ENCODE measurements at regions not wholly inside any gene's neighbourhood (a gene's known extent, or its start where the extent isn't known, plus 50 kb on each side); places are given as distances from the start of the nearest gene placed in this dataset.
"Not testable (repeated sequence)": the region's sequence is repeated elsewhere in the genome, so short reads cannot be mapped to it uniquely, and the experiment has no call there.

DNA sequence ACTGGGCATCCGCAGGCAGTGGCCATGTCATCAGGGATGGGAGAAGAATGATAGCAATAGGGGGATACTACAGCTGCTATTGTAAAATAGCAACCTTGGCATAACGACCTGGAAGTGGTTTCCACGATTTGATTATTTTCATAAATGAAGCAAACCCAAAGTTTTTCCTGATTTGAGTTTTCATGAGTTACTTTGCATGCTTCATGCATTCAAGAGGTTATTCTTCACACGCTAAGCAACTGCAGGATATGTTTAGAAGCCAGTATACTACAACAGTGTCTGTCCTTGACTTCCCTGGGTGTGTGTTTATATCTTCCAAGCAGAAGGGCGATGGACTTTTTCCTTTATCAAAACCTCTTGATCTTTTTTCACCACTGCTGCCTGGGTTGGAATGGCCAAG lies 281.1 kb upstream of the DUSP10 start:
- DNase-seq = no peak

DNA sequence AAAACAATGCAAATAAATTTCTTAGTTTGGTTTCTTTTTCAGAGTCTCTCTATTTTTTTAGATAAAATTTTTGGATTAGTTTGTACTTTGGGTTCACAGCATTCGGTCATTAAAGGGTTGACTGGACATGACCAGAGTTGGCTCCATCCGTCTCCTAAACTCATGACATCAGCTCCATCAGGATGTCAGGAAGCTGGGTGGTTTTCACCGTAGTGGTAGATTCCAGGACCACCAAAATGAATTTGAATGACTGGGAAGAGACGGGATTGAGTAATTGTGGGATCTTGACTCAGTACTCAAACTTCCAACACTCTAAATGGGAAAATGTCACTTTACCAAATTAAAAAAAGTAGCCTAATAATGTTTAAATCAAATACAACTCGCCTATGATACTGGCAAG lies 279.2 kb upstream of the DUSP10 start:
- DNase-seq = no peak

DNA sequence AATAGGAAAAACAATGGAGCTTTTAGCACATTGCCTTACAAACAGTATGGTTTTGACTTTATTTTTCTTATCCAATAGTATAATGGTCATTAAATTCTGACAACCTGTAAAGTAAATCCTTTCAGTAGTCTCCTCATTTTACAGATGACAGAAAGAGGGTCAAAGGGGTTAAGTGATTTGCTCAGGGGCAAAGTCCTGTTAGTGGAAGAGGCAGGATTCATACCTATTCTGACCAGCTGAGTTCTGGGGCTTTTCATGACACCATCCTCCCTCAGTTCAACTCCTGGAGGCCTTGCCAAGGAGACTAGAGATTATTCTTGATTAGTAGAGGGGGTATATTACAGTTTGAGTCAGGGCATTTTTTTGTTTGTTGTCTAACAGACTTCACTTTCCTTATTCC lies 278.7 kb upstream of the DUSP10 start:
- DNase-seq = no peak

DNA sequence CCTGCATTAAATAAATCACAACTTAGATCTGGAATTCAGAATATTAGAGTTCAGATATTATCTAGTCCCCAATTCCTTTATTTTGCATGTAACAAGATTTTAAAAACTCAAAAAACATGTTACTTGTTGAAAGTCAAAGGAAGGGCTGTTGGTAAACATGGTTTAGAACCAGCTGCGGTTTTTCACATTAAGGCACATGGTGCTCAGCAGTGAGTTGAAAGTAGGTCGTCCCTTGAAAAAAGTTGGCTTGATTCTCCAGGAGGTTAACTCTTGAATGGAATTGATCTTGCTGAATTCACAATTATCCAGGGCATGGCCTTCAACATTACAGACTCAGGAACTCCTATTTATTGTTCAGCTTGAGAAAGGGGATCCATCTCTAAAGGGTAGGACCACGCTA lies 277.1 kb upstream of the DUSP10 start:
- no peak for DNase-seq

DNA sequence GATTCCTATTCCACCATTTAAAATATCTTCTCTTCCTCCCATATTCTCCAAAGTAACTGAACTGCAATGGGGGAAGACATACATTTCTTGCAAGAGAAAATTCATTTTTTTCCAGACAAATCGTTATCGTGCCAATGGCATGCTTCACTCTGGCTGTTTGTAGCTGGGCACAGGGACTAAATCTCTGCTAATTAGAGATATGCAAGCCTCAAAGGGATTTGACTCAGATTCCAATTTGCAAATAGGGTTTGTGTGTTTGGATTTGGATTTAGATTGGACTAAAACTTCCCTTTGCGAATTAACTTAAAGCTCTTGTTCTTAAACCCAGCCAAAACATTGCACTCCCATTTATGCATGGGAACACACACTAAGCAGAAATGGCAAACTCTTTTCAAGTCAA lies 276.2 kb upstream of the DUSP10 start:
- no peak for DNase-seq

DNA sequence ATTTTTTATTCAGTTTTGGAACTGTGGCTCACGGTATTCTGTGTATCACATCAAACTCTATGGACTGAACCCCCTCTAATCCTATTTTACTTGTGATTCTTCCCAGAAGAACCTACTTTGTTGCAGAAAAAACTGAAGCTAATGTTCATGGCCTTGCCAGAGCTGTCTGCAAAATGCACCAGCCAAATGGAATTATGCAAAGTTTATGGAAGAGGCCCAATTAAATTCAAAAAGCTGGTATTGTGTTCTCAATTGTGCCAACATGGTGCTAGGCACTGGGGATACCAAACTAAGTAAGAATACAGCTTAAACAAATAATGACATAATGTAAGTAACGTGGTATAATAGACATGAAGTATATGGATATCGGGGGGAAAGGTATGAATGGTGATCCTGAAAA lies 273.8 kb upstream of the DUSP10 start:
- no peak for DNase-seq

DNA sequence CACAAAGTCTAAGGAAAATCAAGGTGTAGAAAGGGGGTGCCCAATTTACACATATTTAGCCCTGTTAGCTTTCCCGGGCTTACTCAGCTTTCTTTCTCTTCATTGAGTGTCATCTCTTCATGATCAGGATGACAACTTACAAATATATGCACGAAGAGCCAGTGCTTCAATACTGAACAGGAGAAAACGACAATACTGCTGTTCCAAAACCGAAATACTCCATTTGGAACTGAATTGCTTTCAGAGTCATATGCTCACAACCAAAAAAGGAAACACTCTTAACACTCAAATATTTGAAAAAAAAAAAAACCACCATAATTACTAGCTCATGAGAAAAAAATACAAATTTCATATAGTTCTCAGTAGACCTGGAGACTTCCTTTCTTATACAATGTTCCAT lies 272.1 kb upstream of the DUSP10 start:
- no peak for DNase-seq

DNA sequence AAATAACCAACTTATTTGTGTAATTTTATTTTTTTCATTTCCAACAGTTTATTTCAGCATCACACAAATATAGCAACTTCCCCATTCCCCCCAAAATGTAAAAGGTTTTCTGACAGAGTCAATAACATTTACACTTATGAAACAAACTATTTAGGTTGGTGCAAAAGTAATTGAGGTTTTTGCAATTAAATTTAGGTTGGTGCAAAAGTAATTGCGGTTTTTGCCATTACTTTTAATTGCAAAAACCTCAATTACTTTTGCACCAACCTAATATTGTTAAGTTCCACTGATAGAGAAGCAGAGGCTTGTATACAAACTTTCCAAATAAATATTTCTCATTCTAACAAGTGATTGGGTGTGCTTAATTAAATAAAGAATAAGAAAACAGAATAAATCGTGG lies 270.9 kb upstream of the DUSP10 start:
- no peak for DNase-seq

DNA sequence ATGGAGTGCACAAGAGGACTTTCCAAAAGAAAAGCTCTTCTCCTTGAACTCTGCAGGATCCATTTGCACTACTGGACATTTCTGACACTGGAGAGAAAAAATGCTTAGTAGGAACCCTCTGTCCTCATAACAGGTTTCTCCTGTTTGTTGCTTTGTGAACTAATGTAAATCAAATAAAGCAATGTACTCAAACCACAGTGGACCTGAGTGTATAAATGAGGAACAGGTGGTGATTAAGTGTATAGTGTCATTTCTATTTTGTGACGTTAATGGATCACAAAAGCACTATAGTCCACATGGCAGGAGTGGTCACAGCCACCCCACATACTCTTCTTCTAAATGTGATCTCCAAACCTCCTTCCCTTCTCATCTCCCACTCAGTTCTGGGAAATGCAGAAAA lies 268.4 kb upstream of the DUSP10 start:
- no peak for DNase-seq

DNA sequence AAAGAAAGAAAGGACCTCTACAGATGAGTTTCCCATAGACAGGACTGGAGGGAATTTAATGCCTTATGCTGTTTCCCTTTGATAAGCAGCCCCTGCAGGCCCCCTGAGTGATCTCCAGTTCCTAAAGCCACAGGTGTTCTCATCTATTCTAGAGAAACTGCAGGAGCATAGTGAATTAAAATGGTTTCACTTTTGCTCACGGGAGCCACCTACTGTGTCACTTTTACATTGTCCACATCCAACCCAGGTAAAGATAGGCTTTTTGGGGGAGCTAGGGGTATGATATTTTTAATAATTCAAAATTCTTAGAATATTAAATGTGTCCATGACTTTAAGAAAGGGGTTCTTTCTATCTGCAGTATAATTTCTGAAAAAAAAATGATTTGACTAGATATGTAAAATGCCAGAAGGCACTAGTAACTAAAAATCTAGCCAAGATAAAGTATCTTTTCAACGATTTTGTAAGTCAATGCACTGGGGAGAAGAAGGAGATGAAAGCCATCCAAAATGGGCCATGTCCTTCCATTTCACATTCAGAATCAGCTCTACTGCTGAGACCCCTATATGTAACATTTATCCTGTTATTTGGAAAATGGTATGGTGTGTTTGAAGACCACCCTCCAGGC lies 267.3 kb upstream of the DUSP10 start:
- peak in 1 of 2 experiments; percentile 24 for DNase-seq

DNA sequence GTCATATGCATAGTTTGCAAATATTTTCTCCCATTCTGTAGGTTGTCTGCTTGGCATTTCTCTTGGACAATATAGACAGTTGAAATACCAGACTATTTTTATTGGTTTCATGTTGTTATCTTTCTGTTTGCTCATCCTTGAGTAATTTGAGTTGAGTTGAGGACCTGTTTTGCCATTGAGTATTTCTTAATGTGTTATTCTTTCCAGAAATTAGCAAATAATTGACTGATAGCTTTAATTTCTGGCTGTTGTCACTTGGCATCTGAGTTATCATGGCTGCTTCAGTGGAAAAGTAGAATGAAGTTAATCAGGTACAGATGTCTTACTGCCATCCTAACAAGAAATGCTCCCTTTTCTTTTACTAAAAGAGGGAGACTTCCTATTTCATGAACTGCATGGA lies 264.8 kb upstream of the DUSP10 start:
- DNase-seq = no peak

DNA sequence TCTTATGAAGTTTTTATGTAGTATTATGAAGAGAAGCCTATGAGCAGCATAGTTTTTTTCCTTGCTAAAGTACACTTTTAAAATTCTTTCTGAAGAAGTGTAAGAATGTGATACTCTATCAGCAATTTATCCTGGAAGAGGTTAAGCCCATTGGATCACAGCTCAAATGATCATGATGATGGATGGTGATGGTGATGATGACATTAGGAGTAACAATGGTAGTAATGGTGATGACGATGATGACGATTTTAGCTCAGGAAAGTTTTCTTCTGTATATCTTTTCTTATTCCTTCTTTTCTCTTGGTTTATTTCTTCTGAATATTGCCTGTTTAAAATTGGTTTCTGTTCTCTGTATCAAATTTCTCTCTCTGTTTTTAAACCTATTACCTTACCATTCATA lies 262.9 kb upstream of the DUSP10 start:
- no peak for DNase-seq

DNA sequence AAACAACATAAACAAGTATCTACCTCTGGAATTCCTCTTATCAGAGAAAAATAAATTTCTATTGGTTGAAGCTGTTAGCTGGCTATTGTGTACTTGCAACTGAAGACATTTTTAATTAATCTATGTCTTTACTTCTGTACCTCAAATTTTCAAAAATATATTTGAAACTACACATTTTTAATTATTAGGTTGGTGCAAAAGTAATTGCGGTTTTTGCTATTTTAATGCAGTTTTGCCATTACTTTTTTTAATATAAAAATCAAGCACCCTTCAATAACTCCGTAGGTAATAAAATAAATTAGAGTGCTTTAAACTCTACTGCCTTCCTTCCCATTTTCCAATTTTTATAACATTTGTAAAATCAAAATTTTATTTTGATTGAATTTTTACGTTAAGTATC lies 262.1 kb upstream of the DUSP10 start:
- no peak for DNase-seq

DNA sequence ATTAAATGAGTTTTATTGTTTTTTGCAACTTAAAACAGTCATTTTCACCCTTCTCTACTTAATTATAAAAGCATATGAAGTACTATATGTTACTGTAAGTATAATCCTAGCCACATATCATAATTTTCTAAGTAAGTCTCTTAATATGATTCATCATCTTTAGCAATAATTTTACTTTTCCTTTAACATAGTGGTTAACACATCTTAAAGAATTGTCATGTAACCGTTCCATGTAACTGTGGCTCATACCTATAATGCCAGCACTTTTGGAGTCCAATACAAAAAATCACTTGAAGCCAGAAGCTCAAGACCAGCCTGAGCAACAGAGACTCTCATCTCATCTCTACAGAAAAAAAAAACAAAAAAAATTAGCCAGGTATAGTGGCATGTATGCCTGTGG lies 260.6 kb upstream of the DUSP10 start:
- DNase-seq = no peak

DNA sequence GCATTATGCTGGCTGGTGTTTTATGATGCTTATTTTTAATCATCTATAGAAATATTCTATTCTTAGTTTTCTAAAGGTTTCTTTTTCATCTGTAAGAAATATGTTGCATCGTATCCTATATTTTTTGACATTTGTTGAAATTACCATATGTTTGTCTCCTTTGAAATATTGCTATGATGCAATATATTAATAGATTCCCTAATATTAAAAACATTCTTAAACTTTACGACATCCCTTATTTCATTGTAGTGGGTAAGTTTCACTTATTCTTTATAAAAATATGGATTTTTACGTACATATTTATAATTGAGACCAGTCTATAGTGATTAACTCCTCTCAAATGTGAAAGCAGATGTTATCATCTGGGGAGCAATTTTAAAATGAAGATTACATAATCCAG lies 258.2 kb upstream of the DUSP10 start:
- DNase-seq = no peak

DNA sequence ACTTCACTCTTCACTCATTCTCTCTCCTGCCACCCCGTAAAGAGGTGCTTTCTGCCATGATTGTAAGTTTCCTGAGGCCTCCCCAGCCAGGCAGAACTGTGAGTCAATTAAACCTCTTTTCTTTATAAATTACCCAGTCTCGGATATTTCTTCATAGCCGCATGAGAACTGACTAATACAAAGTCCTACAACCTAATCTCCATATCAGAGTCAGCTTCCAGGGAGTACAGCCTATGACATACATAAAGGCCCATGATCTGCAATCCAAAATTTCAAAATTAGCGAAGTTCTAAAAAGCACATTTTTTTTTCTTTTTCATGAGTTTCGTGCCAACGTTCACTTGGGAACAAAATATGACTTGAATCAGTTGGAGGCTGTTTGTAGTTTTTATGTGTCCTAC lies 256.9 kb upstream of the DUSP10 start:
- DNase-seq = no peak

DNA sequence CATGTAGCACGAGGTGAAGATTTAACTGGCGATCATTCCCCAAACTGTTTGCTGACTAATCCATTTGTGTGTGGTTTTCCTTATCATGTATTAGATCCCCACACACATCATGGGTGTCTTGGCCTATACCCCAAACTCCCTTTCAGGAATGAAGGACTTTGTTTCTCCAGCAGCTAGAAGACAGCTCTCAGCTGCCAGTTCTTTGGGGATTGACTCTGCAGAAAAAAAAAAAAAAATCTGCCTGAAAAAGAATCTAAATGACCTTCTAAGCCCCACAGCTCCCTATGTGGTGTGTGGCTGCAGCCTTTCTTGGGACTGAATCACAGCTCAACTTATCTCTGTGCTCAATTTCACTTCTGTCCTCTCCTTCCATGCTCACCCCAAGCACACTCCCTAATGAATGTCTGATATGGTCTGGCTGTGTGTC lies 256.3 kb upstream of the DUSP10 start:
- DNase-seq = no peak

DNA sequence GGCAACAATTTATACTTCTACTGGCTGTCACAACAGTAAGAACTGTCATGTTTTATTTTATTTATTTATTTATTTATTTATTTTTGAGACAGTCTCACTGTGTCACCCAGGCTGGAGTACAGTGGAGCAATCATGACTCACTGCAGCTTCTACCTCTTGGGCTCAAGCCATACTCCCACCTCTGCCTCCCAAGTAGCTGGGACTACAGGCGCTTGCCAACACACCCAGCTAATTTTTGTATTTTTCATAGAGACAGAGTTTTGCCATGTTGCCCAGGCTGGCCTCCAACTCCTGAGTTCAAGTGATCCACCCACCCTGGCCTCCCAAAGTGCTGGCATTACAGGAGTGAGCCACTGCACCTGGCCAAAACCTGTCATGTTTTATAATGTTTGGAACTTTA lies 255.1 kb upstream of the DUSP10 start:
- DNase-seq = not testable (repeated sequence)

DNA sequence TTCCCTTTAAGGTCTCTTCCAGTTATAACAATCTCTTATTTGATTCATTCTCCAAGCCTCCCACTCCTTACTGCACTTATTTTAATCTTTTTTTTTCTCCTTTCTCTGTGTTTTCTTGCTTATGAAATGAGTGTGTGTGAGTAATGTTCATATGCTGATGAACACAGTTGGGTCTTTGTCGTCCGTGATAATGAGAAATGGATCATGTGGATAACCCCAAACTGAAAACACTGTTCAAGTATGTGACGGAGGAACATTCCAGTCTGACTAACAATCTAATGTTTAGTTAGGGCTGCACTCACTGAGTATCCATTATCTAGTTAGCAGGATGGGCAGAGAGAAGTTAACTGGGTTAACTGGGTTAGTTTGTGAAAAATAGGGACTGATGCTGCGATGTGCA lies 253.1 kb upstream of the DUSP10 start:
- DNase-seq = no peak

DNA sequence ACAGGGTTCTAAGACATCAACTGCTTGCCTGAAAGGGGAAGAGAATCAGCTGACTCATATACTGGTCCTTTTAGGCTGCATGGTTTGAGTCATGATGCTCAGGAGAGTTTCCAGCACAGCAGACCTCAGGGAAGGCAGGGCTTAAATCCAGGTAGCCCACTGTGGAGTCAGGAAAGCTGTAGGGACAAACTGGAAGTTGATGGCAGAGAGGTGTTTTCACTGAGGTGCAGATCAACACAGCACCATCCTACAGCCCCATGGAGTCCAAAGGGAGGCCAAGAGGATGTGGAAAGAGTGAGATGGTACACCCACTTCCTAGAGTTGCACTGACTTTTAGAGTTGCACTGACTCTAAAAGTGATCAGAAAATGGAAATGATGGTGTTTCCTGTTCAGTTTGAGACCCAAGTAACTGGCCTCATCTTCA lies 252.4 kb upstream of the DUSP10 start:
- DNase-seq = no peak

DNA sequence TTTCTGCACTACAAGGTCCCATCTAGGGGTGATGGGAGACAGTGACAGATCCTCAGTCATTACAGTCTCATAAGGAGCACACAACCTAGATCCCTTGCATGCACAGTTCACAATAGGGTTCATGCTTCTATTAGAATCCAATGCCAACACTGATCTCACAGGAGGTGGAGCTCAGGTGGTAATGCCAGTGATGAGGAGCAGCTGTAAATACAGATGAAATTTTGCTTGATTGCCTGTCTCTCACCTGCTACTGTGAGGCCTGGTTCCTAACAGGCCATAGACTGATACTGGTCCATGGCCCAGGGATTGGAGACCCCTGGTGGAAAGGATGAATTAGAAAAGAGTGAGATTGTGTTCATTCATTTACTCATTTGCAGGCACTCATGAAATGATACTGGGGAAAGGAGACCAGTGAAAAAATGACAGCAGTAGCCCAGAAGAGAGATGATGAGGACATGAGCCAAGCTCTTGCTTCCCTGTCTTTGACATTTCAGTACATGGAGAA lies 251.6 kb upstream of the DUSP10 start:
- DNase-seq = no peak

DNA sequence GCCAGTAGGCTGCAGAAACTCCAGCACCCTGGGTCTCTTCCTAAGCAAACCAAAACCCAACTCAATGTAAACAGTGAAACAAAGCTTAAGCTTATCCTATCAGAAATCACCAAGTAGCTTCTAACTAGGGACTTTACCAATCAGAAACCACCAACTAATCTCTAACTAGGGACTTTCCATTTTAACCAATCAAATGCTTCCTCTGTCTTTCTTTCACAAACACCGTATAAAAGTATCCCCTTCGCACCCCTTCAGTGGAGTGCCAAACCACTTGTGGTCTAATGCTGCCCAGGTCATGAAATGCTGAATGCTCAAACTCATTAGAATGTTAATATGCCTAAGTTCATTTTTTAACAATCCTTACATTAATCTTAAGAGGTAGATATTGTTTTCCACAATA lies 250.5 kb upstream of the DUSP10 start:
- DNase-seq = no peak

DNA sequence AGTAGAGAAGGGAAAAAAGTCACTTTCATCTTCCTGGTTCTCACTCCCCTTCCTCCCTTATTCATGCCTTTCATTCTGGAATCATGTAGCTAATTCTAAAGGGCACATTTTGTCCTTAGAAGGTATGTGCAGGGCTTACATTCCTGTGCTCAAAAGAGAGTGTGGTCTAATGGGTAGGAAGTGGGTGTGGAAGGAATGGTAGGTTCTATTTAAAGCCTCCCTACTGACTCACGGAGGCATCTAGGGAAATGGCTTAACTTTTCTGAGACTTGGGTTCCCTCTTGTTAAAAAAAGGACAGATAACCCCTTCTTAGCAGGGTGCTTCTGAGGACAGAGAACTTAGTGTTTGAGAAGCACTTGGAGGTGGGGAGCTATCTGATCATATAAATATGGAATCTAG lies 249.3 kb upstream of the DUSP10 start:
- no peak for DNase-seq

DNA sequence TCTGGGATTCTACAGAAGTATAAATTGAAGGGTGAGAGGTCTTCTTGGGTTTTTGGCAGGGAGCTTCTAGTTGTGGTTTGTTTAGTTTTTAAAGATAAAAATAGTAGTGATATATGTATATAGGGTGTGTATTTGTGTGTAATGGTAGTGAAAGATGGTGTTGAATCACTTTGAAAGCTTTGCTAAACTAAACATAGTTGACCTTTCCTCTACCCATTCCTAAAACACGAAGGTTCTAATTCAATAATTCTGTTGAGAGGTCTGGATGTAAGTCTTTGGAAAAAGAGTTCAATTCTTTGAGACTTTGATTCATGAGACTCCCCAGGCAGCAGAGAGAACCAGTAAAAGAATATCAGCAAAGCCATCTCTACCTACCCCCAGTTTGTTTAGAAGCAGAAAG lies 247.9 kb upstream of the DUSP10 start:
- no peak for DNase-seq

DNA sequence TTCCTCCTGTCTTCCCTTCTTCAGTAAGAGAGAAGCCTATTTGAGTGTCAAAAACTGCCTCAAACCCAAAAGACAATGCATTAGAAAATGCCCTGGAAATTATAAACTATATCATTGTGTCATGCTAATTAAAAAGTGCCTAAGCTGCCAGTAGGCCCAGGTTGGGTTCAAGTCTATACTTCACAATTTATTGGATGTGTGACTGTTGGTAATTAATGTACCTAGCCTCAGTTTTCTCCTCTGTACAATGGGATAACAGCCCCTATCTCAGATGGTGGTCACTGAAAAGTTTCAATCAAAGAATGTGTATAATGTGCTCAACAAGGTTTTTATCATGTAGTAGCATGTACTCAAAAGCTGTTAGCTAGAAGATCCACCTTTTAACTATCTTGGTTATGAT lies 246.9 kb upstream of the DUSP10 start:
- no peak for DNase-seq
